ENCODE measurements at regions not wholly inside any gene's neighbourhood (a gene's known extent, or its start where the extent isn't known, plus 50 kb on each side); places are given as distances from the start of the nearest gene placed in this dataset.

DNA sequence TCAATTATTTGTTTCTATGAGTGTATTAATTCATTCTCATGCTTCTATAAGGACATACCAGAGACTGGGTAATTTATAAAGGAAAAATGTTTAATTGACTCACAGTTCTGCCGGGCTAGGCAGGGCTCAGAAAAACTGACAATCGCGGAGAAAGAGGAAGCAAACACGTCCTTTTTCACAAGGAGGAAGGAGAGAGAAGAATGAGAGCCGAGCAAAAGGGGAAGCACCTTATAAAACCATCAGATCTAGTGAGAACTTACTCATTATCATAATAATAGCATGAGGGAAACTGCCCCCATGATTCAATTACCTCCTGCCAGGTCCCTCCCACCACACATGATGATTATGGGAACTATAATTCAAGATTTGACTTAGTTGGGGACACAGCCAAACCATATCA is 294.0 kb downstream of the DSC3 start:
- DNase-seq (no peak), ATAC-seq (ENCODE audit: insufficient read depth, low FRiP score) (no peak)
- H3K9ac ChIP-seq (ENCODE audit: insufficient read depth in 1 of 2, low read length in 2 of 2): no peak overlapping the region
- peaks cover 0 to 3% (median 0%) of the 10 kb centered on the region in 4 donors for H3K9me3 ChIP-seq (ENCODE audit: control insufficient read depth in 4 of 4, insufficient read depth in 3 of 4, low read length in 3 of 4)
- H3K4me3 ChIP-seq: no peak overlapping the region
- H3K4me1 ChIP-seq (ENCODE audit: control insufficient read depth in 5 of 5, insufficient read depth in 5 of 5, low read length in 5 of 5): no peaks in the 10 kb centered on the region
- 15 to 44% methylated on average over 5 of the region's 5 CpGs for WGBS, 2 donors
- TF ChIP-seq CTCF (IDR thresholded peaks at IDR 0.05; ENCODE audit: control extremely low read depth, extremely low read depth): no peak
- H3K27me3 ChIP-seq (ENCODE audit: control insufficient read depth in 3 of 3, insufficient read depth in 3 of 3, low read length in 2 of 3): no peaks in the 10 kb centered on the region
- no peak overlapping the region for H3K27ac ChIP-seq (ENCODE audit: low read depth in 1 of 2, low read length in 1 of 2)
- no peaks in the 10 kb centered on the region for H3K36me3 ChIP-seq (ENCODE audit: control insufficient read depth in 4 of 4, insufficient read depth in 4 of 4, low read length in 4 of 4)

DNA sequence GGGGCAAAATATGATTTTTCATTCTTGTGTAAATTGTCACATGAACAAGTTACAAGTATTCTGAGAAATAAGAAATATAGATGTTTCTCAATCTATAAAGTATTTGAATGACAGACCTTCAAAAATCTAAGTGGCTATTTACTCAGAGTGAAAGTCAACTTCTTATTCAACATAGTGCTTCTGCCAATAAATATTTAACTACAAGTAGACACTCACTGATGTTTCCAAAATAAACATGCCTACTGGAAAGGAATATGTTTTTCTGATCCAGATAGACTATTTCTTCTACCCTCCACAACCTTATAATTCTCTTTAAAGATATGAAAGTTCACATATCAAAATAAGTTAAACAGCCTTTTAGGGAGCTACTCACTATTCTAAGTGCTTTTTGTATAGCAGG is 296.3 kb downstream of the DSC3 start:
- Histone ChIP-seq H3K36me3 (ENCODE audit: control insufficient read depth in 4 of 4, insufficient read depth in 4 of 4, low read length in 4 of 4) (no peaks in the 10 kb centered on the region), H3K9ac (ENCODE audit: insufficient read depth in 1 of 2, low read length in 2 of 2) (no peak overlapping the region), H3K27me3 (ENCODE audit: control insufficient read depth in 3 of 3, insufficient read depth in 3 of 3, low read length in 2 of 3) (no peaks in the 10 kb centered on the region), H3K9me3 (ENCODE audit: control insufficient read depth in 4 of 4, insufficient read depth in 3 of 4, low read length in 3 of 4) (no peaks in the 10 kb centered on the region), H3K4me3 (no peak overlapping the region), H3K4me1 (ENCODE audit: control insufficient read depth in 5 of 5, insufficient read depth in 5 of 5, low read length in 5 of 5) (no peaks in the 10 kb centered on the region), H3K27ac (ENCODE audit: low read depth in 1 of 2, low read length in 1 of 2) (no peak overlapping the region)
- no peak for TF ChIP-seq CTCF (IDR thresholded peaks at IDR 0.05; ENCODE audit: control extremely low read depth, extremely low read depth)
- no peak for DNase-seq
- ATAC-seq (ENCODE audit: insufficient read depth, low FRiP score): no peak

DNA sequence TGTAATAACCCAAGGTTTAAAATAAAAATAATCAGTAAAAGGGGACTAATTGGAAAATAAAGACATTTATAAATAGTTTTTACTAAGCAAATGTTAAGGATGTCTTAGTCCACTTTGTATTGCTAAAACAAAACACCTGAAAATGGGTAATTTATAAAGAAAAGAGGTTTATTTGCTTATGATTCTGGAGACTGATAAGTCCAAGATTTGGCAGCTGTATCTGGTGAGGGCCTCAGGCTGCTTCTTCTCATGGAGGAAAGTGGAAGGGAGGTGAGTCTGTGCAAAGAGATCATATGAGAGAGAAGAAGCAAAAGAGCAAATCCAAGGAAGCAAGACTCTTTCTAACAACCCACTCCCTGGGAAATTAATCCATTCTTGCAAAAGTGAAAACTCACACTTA is 299.5 kb downstream of the DSC3 start:
- no peak for TF ChIP-seq CTCF (IDR thresholded peaks at IDR 0.05; ENCODE audit: control extremely low read depth, extremely low read depth)
- H3K4me1 ChIP-seq (ENCODE audit: control insufficient read depth in 5 of 5, insufficient read depth in 5 of 5, low read length in 5 of 5): no peaks in the 10 kb centered on the region
- H3K4me3 ChIP-seq: no peak overlapping the region
- no peaks in the 10 kb centered on the region for H3K27me3 ChIP-seq (ENCODE audit: control insufficient read depth in 3 of 3, insufficient read depth in 3 of 3, low read length in 2 of 3)
- H3K9me3 ChIP-seq (ENCODE audit: control insufficient read depth in 4 of 4, insufficient read depth in 3 of 4, low read length in 3 of 4): no peaks in the 10 kb centered on the region
- no peak for ATAC-seq (ENCODE audit: insufficient read depth, low FRiP score)
- DNase-seq: no peak
- no peak overlapping the region for H3K27ac ChIP-seq (ENCODE audit: low read depth in 1 of 2, low read length in 1 of 2)
- no peaks in the 10 kb centered on the region for H3K36me3 ChIP-seq (ENCODE audit: control insufficient read depth in 4 of 4, insufficient read depth in 4 of 4, low read length in 4 of 4)
- H3K9ac ChIP-seq (ENCODE audit: insufficient read depth in 1 of 2, low read length in 2 of 2): no peak overlapping the region

DNA sequence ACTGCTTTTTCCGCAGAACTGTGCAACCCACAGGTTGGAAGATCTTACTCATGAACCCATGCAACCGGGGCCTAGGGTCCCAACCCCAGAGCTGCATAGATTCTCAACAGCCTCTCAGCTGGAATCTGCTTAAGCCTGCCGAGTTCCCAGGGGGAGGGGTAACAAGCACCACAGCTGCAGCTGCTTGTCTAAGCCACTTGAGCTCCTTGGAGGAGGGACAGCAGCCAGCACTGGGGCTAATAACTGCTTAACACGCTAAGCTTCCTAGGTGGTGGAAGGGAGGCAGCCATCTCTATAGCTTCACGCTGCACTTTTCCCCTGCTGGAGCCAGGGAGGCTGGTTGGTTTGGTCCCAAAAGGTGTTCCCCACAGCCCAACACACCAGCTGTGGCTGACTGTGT is 311.6 kb downstream of the DSC3 start:
- Histone ChIP-seq H3K36me3 (ENCODE audit: control insufficient read depth in 4 of 4, insufficient read depth in 4 of 4, low read length in 4 of 4) (no peaks in the 10 kb centered on the region), H3K27ac (ENCODE audit: low read depth in 1 of 2, low read length in 1 of 2) (no peak overlapping the region), H3K27me3 (ENCODE audit: control insufficient read depth in 3 of 3, insufficient read depth in 3 of 3, low read length in 2 of 3) (no peaks in the 10 kb centered on the region), H3K9me3 (ENCODE audit: control insufficient read depth in 4 of 4, insufficient read depth in 3 of 4, low read length in 3 of 4) (peaks cover 0 to 3% (median 0%) of the 10 kb centered on the region in 4 donors), H3K9ac (ENCODE audit: insufficient read depth in 1 of 2, low read length in 2 of 2) (no peak overlapping the region), H3K4me3 (no peak overlapping the region), H3K4me1 (ENCODE audit: control insufficient read depth in 5 of 5, insufficient read depth in 5 of 5, low read length in 5 of 5) (no peaks in the 10 kb centered on the region)
- WGBS, 2 donors: 88 to 90% methylated on average over 5 of the region's 5 CpGs
- ATAC-seq (ENCODE audit: insufficient read depth, low FRiP score) (no peak), DNase-seq (no peak)
- TF ChIP-seq CTCF (IDR thresholded peaks at IDR 0.05; ENCODE audit: control extremely low read depth, extremely low read depth): no peak

Measured in lung (tissue), 11 donors.